GM18909 (cell line): ENCODE measurements at regions not wholly inside any gene's neighbourhood (a gene's known extent, or its start where the extent isn't known, plus 50 kb on each side); places are given as distances from the start of the nearest gene placed in this dataset.

ENCODE experiments used
- ATAC-seq: cut with Tn5 transposase; IDR thresholded peaks from one replicate; pipeline ENCODE4 v1.9.1; 2021; ENCODE audit warnings: mild to moderate bottlenecking; ENCODE audit not compliant: unreplicated experiment, poor library complexity

- no peak for ATAC-seq
These were observed 423.0 kb upstream of the KIF2A start for GRCh38 chr5:61882901-61883500.

- ATAC-seq = no peak
These were observed 421.7 kb upstream of the KIF2A start for GRCh38 chr5:61884252-61884855.

GRCh38 chr5:61886214-61886613 is 419.8 kb upstream of the KIF2A start:
- no peak for ATAC-seq

GRCh38 chr5:61887271-61887670 is 418.7 kb upstream of the KIF2A start:
- ATAC-seq = no peak

- ATAC-seq = no peak
These were observed 412.0 kb upstream of the KIF2A start for GRCh38 chr5:61894046-61894445.

- ATAC-seq = no peak
These were observed 409.2 kb upstream of the KIF2A start for GRCh38 chr5:61896811-61897210.

- no peak for ATAC-seq
These were observed 408.8 kb upstream of the KIF2A start for GRCh38 chr5:61897251-61897650.

- ATAC-seq = no peak
These were observed 404.0 kb upstream of the KIF2A start for GRCh38 chr5:61901997-61902396.

GRCh38 chr5:61904730-61905129 is 401.3 kb upstream of the KIF2A start:
- ATAC-seq = no peak

- no peak for ATAC-seq
These were observed 400.4 kb upstream of the KIF2A start for GRCh38 chr5:61905613-61906012.

GRCh38 chr5:61906820-61907219 is 399.2 kb upstream of the KIF2A start:
- no peak for ATAC-seq

GRCh38 chr5:61907995-61908394 is 398.0 kb upstream of the KIF2A start:
- no peak for ATAC-seq

GRCh38 chr5:61910771-61911170 is 395.2 kb upstream of the KIF2A start:
- ATAC-seq = no peak

GRCh38 chr5:61912559-61912958 is 393.4 kb upstream of the KIF2A start:
- no peak for ATAC-seq

- ATAC-seq = no peak
These were observed 390.4 kb upstream of the KIF2A start for GRCh38 chr5:61915646-61916045.

GRCh38 chr5:61916621-61917620 is 389.1 kb upstream of the KIF2A start:
- ATAC-seq = no peak

GRCh38 chr5:61918611-61919010 is 387.4 kb upstream of the KIF2A start:
- ATAC-seq = no peak

GRCh38 chr5:61919920-61920319 is 386.1 kb upstream of the KIF2A start:
- ATAC-seq = no peak

- no peak for ATAC-seq
These were observed 381.8 kb upstream of the KIF2A start for GRCh38 chr5:61924251-61924650.

- no peak for ATAC-seq
These were observed 379.1 kb upstream of the KIF2A start for GRCh38 chr5:61926911-61927310.

GRCh38 chr5:61931236-61931635 is 374.8 kb upstream of the KIF2A start:
- no peak for ATAC-seq
